ENCODE measurements at regions not wholly inside any gene's neighbourhood (a gene's known extent, or its start where the extent isn't known, plus 50 kb on each side); places are given as distances from the start of the nearest gene placed in this dataset.
"Not testable (repeated sequence)": the region's sequence is repeated elsewhere in the genome, so short reads cannot be mapped to it uniquely, and the experiment has no call there.

DNA sequence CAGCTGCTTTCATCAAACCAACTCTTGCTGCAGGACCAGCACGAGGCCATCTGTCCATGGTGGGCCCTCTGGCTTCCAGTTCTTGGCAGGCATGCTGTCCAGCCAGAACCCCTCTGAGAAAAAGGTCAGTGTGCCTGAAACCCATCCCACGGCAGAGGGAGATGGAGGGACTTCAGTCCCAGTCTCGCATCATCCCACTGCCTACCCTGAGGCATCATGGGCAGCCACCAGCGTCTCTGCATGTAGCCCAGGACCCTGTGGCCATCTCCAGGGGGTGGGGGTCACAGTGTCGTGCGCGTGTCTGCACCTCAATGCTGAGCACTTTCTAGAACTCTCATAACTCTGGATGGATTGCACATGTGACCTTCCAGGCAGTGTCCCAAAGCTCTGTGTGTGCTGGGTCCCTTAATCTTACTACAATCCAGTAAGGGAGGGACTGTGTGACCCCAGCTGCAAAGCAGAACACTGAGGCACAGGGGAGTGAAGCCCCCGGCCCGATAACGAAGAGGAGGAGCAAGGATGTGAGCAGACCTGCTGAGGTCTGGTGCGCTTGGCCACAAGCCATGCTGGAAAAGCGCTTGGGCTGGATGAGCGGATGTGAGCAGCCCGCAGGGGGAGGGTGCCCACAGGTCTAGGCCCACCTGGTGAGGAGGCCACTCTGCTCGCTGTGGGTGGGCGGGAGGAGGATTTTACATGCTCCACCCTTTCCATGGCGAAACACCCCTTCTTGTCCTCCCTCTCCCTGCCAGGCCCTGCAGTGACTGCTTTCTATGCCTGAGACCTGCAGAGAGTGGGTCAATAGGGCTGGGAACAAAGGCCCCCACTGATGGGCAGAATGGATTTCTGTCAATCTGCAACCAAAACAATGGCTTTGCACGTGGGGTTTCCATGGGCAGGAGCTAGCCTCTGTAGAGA is 1401.0 kb downstream of the BRD1 start:
- no peak for DNase-seq

DNA sequence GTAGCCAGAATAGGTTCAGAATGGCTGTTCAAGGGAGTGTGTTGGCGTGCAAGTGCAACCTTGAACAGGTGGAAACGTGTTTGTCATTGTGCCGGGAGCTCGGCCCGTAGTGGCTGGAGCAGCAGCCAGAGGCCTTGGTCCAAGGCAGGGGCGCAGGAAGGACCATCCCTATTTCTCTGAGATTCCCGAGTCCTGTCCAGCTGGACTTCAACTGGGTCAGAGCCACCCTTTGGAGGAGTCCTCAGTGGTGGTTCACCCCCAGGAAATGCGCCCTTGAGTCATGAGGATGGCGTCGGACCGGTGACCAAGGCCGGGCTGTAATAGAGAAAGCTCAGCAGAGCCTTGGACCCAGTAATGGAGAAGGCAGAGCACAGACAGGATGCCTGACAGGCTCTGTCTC is 1402.0 kb downstream of the BRD1 start:
- DNase-seq, result no peak

DNA sequence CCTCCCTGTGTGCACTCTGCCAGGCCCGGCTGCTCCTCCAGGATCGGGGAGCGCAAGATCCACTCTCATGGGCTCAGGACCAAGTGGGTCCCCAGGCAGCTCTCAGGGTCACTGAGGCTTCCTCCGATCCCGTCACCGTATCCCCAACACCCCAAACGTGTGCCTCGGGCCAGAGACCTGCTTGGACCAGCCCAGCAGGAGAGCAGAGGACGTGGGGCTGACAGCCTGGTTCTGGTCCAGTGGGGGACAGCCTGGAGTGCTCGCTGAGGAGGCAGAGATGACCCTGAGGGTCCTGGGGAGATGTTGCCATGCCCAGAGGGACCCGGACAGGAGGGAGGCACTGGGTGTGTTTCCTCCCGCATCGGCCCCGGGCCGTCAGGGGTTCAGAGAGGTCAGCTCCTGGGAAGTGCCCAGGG is 1402.6 kb downstream of the BRD1 start:
- no peak for DNase-seq

DNA sequence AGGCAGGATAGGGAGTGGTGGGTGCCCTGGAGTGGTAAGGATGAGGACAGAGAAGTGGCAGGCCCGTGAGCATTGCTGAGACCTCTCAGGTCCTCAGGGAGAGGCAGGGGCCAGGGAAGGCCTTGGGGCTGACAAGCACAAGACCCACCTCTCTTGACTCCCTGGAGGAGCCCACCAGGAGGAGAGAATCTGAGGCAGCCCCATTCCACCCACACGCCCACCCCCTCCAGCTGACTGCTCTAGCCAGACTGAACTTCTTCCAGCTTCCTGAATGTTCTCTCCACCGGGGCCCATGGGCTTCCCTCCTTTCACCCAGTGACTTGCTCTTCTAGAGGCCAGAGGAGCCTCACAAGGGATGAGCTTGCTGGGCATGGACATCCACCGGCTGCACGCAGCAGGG is 1403.0 kb downstream of the BRD1 start:
- DNase-seq, result no peak

DNA sequence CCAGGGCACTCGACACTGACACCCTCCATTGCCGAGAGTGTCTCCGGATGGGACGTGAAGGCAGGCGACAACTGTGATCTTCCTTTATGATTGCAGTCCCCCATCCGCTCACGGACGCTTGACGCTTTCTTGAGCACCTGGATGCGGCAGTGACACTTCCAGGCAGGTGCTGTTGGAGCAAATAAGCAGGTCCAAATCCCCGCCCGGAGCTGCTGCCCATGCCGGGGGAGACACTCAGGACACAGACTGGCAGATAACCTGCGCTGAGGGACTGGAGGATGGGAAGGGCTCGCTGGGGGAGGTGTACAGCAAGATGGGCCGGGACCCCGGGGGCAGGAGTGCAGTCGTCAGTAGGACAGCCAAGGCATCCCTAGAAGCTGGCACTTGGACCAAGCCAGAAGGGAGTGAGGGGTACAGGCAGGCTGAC is 1403.5 kb downstream of the BRD1 start:
- no peak for DNase-seq

DNA sequence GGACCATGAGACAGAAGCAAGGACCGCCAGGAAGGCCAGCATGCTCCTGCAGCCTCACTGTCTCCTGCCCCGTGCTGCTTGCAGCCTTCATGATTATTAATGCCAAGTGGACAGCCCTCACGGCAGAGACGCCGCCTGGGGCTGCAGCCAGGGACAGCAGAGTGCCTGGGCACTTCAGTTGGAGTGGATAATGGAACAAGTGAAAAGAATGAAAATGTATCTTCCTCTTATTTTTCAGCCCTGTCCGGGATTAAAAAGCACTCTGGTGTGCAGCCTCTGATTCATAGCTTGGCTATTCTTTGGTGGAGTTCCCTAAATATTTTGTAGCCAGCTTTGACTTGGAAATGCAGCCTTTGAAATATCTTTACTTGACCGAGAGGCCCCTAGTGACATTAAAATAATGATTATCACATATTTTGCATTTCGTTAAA is 1404.2 kb downstream of the BRD1 start:
- DNase-seq, result no peak

DNA sequence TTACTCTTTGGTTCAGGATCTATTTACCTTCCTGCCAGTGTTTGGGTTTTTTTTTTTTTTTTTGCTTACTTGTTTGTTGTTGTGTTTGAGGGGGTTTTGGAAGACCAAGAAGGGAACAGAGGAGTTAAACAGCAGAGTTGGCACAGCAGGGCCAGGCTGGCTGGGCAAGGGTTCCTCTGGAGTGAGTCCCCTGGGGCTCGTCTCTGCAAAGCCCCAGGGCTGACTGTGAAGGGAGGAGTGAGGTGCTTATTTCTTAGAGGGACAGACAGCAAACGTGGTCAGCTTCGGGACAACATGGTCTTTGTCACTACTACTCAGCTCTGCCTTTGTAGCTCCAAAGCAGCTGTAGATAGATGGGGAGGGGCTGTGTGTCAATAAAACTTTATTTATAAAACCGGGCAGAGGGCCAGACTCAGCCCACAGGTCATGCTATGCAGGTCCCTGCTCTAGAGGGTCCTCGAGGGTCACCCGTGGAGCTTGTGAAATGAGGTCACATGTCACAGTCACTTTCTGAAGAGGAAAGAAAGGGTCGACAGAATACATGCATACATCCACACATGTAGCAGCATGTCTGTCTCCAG is 1404.7 kb downstream of the BRD1 start:
- DNase-seq, result no peak

DNA sequence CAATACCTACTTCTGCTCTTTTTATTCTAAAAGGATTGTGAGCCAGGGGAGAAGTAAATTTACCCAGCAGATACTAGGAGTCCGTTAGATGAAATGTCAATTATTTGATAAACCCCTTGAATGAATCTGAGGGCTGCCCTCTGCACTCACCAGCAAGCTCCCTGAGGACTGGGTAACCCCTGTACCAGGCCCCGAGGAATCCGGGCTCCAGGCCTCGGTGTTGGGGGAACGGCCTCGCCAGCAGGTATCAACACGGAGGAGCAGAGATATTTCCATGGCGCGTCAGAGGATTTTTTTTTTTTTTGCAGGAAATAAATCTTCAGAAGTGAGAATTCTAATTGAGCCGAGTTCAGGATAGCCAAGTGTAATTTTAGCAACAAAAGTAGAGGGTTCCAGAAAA is 1408.8 kb downstream of the BRD1 start:
- DNase-seq, result no peak

DNA sequence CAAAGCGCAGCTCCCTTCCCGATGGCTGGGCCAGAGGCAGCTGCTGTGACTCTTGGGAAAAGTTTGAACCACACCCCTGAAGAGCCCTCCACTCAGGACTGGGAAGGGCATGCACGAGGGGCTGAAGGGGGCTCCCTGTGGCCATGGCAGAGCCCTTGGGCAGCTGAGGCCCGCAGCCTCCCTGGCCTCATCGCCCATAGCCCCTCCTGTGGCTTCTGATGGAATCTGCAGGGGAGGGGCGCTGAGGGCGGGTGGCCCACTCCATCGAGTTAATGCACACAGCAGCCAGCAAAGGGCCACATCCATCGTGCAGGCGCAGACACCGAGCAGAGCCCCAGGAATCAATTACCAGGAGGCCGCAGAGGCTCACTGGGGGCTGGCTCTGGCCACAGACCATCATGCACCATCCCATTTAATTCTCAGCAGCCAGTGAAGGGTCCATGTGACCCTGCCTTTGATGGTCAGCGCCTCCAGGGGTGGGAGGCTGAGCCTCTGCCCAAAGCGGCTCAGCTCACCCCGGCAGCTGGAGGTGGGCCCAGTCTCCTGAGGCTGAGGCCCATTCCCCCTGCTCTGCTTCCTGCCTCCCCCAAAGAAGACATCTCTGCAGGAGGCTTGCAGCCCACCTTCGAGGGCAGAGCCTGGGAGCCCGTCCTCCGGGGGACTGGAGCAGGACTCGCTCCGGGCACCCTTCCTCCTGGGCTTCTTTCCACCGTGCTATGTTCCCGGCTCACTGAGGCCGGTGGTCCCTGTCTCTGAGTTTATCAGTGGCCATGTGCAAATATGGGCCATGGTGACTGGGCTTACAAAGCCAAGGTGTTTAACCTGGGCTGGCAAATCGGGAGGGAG is 1410.2 kb downstream of the BRD1 start:
- no peak for DNase-seq

DNA sequence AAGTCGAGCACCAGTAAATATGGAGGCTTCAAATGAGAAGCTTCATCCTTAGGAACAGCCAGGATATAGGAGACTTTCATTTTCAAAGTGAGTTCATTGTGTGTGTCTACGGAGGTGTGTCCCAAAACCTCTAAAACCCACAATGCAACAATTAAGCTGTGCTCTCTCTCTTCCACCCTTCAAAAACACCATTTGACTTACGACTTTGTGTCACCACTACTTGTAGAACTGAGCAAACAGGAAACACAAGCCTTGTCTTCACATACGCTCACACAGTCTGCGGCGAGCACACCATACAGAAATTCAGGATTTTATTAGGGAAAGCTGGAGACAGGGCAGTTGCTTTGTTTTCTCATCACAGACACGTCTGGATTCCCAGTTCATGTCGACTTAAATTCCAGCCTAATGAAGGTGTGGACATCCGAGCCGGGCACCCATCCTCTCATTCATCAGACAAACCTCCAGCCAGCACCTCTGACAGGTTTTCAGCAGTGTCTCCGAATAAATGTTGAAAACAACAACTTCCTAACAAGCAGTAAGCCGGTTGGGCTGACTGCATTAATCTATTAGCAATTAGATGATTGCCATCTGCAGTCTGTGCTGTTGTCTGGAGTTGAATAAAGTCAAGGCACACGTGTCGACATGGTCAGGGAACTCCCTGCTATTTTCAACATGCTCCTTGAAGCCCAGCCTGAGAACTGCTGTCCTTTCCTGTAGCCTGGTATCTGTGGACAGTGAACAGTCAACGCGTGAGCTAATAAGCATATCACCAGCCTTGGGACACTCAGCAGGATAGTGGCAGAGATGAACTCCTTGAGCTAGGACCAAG is 1411.1 kb downstream of the BRD1 start:
- no peak for DNase-seq

DNA sequence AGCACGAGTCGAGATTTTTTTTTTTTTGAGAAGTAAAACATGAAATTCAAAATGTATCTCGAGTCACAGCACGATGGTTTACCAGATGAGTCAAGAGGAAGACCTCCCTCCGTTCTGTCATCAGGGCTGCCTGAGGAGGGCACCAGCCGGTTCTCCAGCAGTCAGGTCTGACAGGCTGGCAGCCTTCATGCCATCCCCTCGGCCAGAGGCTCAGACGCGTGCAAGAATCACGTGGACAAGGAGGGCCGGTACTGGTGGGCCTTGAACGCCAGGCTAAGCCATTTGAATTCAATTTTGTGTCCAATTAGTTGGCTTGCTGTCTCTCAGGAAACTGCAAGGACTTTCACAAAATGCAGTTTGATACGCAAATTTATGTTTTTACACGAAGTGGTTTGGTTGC is 1412.2 kb downstream of the BRD1 start:
- DNase-seq, result no peak

DNA sequence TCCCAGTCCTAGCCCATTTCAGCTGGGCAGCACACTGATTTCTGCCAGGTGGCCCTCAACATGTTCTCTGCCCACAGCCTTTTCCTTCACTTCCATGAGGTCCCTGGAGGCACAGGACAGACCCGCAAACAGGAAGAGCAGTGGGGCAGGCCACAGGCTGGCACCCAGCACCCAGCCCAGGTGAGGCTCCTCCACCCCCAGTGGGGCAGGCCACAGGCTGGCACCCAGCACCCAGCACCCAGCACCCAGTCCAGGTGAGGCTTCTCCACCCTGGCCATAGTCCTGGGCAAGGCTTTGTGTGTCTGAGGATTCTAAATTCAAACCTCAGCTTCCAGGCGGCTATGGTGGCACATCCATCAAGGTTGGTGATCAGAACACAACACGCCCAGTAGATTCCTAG is 1413.0 kb downstream of the BRD1 start:
- no peak for DNase-seq

DNA sequence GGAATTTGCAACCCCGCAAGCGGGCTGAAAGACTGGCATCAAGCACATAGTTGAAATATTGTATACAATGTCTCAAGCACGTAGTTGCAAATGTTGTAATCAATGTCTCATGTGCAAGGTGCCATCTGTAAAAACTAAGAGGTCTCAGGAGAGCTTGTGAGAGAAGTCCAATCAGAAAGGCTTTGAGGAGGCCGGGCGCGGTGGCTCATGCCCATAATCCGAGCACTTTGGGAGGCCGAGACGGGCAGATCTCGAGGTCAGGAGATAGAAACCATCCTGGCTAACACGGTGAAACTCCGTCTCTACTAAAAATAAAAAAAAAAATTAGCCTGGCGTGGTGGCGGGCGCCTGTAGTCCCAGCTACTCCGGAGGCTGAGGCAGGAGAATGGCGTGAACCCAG is 1414.7 kb downstream of the BRD1 start:
- DNase-seq, result not testable (repeated sequence)

DNA sequence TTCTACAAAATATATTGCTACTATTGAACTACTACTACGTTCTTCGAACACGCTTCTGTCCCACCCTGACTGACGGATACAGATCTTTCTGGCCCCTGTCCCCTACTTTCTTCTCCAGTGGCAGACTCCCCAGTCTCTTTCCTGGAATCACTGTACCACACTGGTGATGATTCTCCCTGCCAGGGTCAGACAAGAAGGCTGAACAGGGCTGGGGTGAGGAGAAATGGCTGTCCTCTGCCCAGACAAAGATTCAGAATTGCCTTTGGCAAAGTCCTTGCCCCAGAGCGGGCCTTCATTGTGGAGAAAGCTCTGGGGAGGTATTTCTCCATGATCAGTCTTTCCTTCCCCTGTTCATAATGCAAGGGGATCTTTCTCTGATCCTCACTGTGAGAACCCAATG is 1417.1 kb downstream of the BRD1 start:
- no peak for DNase-seq

DNA sequence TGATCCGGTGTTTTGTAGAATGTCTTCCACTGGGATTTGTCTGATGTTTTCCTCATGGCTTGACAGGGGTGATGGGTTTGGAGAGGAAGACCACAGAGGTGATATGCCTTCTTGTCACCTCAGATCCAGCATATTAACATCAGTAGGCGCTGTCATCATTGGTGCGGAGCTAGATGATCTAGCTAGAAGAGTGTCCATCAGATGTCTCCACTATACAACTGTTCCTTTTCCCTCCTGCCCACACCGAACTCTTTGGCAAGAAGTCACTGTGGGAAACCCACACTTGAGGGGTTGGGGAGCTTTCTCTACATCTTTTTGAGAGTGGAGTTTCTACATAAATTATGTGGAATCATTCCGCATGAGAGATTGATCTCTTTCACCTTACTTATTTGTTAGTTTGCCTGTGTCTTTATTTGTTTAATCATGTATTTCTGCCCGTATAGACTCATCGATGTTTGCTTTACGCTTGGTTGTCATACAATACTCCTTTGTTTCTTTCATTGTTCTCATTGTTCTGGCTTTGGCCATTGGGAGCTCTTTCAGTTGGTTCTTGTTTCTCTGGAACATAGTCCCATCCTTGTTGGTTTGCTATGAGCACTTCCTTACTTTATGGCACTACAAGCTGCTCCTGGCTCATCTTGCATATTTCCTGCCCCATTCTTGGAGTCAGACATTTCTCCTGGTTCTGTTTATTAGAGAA is 1420.3 kb downstream of the BRD1 start:
- DNase-seq, result no peak

DNA sequence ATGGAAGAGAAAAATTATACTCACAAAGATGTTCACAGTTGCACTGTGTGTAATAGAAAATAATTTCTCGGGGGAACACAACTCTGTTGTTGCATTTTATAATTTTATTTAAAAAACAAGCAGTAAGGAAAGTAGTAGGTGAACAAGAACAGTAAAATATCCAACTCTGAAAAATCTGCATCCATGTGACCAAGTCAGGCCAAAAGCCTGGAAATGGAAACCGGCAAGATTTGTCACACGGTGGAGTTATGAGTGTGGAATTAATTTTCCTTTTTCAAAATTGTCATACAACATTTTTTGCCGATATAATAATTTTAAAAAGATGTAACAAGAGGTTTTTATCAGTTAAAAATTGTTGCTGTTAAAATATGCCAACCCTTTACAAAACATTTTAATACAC is 1421.5 kb downstream of the BRD1 start:
- no peak for DNase-seq

DNA sequence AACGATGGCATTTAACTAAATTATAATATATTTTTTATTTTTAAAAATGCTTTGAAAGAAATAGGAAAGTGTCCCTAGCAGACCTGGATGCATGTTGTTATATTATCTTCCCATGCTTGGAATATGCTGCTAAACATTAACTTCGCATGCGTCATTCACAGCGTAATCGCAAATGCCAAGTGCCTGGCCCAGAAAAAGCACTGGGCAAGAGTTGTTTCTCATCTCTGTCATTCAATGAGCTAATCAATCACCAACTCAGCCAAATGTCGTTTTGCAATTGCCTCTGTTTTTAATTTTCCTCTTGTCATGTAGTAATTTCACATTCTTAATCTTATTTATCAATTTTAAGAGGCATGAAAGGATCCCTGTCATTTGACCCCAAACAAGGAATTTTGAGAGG is 1421.9 kb downstream of the BRD1 start:
- DNase-seq, result no peak

DNA sequence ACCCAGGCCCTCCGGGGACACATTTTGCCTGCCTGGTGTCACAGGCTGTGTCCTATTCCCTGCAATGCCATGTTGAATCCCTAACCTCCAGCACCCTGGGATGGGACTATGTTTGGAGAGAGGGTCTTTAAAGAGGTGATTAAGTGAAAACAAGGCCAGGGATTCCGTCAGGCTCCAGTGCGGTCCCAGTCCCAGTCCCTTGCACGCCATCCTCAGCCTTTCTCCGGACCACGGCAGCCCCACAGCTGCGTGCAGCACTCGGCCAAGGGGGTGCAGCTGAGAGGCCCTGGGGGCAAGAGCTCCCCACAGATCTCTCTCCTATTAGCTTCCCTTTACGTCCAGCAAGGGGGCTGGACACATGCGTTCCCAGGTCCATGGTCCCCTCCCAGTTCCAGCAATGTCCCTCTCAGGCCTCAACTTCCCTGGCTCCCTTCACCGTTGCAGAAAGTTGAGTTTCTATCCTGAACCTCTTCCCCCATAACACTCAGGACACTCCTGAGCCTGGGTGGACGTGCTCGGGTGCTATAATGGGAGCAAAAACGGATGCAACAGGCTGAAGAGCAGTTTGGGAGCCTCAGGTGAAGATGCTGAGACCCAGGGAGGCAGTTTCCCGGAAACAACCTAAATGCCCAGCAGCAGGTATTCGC is 1422.7 kb downstream of the BRD1 start:
- no peak for DNase-seq

DNA sequence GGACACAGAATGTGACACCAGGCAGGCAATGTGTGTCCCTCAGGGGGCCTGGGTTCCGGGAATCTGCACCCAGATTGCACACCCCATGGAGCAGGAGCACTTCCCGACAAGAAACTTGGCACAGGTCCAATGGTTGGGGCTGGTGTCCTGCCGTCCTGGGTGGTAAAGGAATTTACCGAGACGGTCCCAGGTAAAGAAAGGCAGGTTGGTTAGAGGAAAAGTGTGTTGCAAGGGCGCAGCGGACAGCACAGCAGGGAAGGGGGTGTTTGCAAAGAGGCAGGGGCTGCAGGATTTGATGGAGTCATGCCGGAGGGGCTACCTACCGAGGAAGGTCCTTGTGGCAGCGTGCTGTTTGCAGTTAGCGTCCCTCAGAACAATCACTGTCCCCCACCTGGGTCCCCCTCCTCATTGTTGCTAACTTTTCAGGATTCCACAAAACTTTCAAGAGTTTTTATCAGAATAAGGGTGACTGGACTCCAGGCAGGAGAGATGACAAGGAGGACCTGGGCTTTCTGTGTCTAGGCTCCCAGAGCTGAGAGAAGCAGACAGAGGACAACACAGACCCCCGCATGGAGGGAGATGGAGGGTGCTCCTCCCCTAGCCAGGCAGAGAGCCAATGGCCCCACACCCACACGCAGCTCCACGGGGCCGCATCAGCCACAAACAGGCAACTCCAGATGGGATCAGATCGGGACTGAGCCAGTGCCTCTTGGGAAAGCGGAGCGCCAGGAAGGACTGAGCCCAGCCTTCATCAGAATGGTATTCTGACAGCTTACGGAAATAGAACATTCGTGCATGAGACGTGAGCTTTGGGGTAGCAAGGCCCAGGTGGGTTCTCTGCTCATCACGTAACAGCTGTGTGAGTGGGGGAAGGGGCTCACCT is 1423.9 kb downstream of the BRD1 start:
- no peak for DNase-seq

DNA sequence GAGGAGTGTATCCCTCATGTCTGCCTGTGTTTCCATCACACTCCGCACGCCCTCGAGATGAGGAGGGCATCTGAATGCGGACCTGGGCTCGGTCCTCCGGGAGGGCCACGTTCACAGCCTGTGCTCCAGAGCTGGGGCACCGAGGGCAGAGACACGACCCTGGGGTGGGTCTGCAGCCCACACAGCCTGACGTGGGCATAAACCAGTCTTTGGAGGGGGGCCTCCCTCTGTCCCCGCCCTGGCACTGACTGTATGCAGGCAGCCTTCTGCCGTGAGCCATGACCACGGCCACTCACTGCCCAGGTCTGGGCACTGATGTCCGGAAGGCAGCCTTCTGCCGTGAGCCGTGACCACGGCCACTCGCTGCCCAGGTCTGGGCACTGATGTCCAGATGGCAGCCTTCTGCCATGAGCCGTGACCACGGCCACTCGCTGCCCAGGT is 1425.1 kb downstream of the BRD1 start:
- DNase-seq, result no peak

Measured in SW 1271 (cell line).